WTC11 (cell line): ENCODE measurements at regions not wholly inside any gene's neighbourhood (a gene's known extent, or its start where the extent isn't known, plus 50 kb on each side); places are given as distances from the start of the nearest gene placed in this dataset.

Experiments used
- ATAC-seq: fragments of 200-7000 bp; cut with Tn5 transposase; 2 replicates; pipeline ENCODE4 v1.10.0; 2021; ENCODE audit warnings: mild to moderate bottlenecking, moderate library complexity
- CTCF ChIA-PET: fragments of 300-600 bp; sonication (Branson Sonifier 250); formaldehyde crosslinking; loops from one replicate; lab custom pipeline; 2021; ENCODE audit warnings: antibody characterized with exemption; lab: Charles Lee
- POLR2A ChIA-PET: fragments of 350-600 bp; sonication (Branson Sonifier 250); formaldehyde crosslinking; loops from one replicate; lab custom pipeline; 2021; ENCODE audit warnings: antibody characterized with exemption; lab: Charles Lee
- DNase-seq: peaks from one replicate; pipeline ENCODE4 v3.0.0; 2021; ENCODE audit warnings: low spot score
- H3K27ac Mint-ChIP-seq: 2 replicates; pipeline ENCODE4 v1.8.0; 2021; ENCODE audit warnings: mixed read lengths
- H3K27me3 Mint-ChIP-seq: 2 replicates; pipeline ENCODE4 v1.8.0; 2021; ENCODE audit warnings: low read depth, mild to moderate bottlenecking, moderate library complexity, mixed read lengths
- H3K36me3 Mint-ChIP-seq: 2 replicates; pipeline ENCODE4 v1.8.0; 2021; ENCODE audit warnings: mixed read lengths
- H3K4me1 Mint-ChIP-seq: 2 replicates; pipeline ENCODE4 v1.8.0; 2022; ENCODE audit warnings: mixed read lengths
- H3K4me3 Mint-ChIP-seq: 2 replicates; pipeline ENCODE4 v1.8.0; 2021; ENCODE audit warnings: mild to moderate bottlenecking, moderate library complexity, mixed read lengths
- H3K9me3 Mint-ChIP-seq: 2 replicates; pipeline ENCODE4 v1.8.0; 2021; ENCODE audit warnings: mixed read lengths
- AFF4 ChIP-seq: sonication (generic); formaldehyde crosslinking; IDR thresholded peaks from 2 replicates; pipeline ENCODE4 v1.8.1; 2023; ENCODE audit warnings: mild to moderate bottlenecking, missing genetic modification reagents, borderline replicate concordance
- ATF3 ChIP-seq: sonication (generic); formaldehyde crosslinking; conservative IDR thresholded peaks from 2 replicates; pipeline ENCODE4 v1.8.1; 2022; ENCODE audit warnings: mild to moderate bottlenecking, missing genetic modification reagents
- CTCF ChIP-seq: fragments of 200-600 bp; IDR thresholded peaks from 2 replicates; pipeline ENCODE4 v1.8.0; 2022; ENCODE audit warnings: antibody characterized with exemption
- FOXK1 ChIP-seq: sonication (generic); formaldehyde crosslinking; IDR thresholded peaks from 2 replicates; pipeline ENCODE4 v1.8.0; 2022; ENCODE audit warnings: mild to moderate bottlenecking, moderate library complexity, missing genetic modification reagents
- HMGA2 ChIP-seq: fragments of 250-450 bp; sonication (Bioruptor Pico); IDR thresholded peaks from 2 replicates; pipeline ENCODE4 v1.4.0; 2021; ENCODE audit warnings: mild to moderate bottlenecking, moderate library complexity
- JUN ChIP-seq: sonication (generic); formaldehyde crosslinking; IDR thresholded peaks from 2 replicates; pipeline ENCODE4 v1.8.0; 2023; ENCODE audit warnings: mild to moderate bottlenecking, missing genetic modification reagents
- KAT7 ChIP-seq: sonication (generic); formaldehyde crosslinking; IDR thresholded peaks from 2 replicates; pipeline ENCODE4 v1.8.1; 2023; ENCODE audit warnings: missing genetic modification reagents, mild to moderate bottlenecking, borderline replicate concordance
- NR2C2 ChIP-seq: sonication (generic); formaldehyde crosslinking; IDR thresholded peaks from 2 replicates; pipeline ENCODE4 v1.8.0; 2022; ENCODE audit warnings: mild to moderate bottlenecking, missing genetic modification reagents
- PRRX2 ChIP-seq: fragments of 250-450 bp; sonication (Bioruptor Pico); IDR thresholded peaks from 2 replicates; pipeline ENCODE4 v1.8.0; 2021; ENCODE audit warnings: mild to moderate bottlenecking
- SOX15 ChIP-seq: fragments of 250-450 bp; sonication (Bioruptor Pico); IDR thresholded peaks from 2 replicates; pipeline ENCODE4 v1.9.0; 2021; ENCODE audit warnings: mild to moderate bottlenecking
- TEAD1 ChIP-seq: sonication (generic); formaldehyde crosslinking; IDR thresholded peaks from 2 replicates; pipeline ENCODE4 v1.8.0; 2022; ENCODE audit warnings: mild to moderate bottlenecking, missing genetic modification reagents
- TEAD4 ChIP-seq: sonication (generic); formaldehyde crosslinking; IDR thresholded peaks from 2 replicates; pipeline ENCODE4 v1.8.0; 2022; ENCODE audit warnings: mild to moderate bottlenecking, missing genetic modification reagents
- ZBTB21 ChIP-seq: sonication (generic); formaldehyde crosslinking; IDR thresholded peaks from 2 replicates; pipeline ENCODE4 v1.8.1; 2023; ENCODE audit warnings: mild to moderate bottlenecking, missing genetic modification reagents, borderline replicate concordance
- ZMAT4 ChIP-seq: fragments of 250-450 bp; sonication (Bioruptor Pico); IDR thresholded peaks from 2 replicates; pipeline ENCODE4 v1.9.0; 2021; ENCODE audit warnings: mild to moderate bottlenecking
- ZNF425 ChIP-seq: fragments of 250-450 bp; sonication (Bioruptor Pico); conservative IDR thresholded peaks from 2 replicates; pipeline ENCODE4 v1.9.0; 2021; ENCODE audit warnings: mild to moderate bottlenecking
- ZNF512 ChIP-seq: sonication (generic); formaldehyde crosslinking; IDR thresholded peaks from 2 replicates; pipeline ENCODE4 v1.8.1; 2022; ENCODE audit warnings: missing genetic modification reagents, borderline replicate concordance

GRCh38 chr1:8267307-8267706 lies 50.6 kb upstream of the SLC45A1 start:
- no peaks in the 10 kb centered on the region; the same call in 1 of the 2 replicates for H3K27me3 Mint-ChIP-seq
- peak; percentile 58 for ATAC-seq
- no peaks in the 10 kb centered on the region for H3K36me3 Mint-ChIP-seq
- POLR2A ChIA-PET: no interaction called here
- DNase-seq: peak; percentile 22
- CTCF ChIA-PET: interaction anchor here (0.6 to 2.4 kb wide), 3 partner anchors 44 to 284 kb away, joined by 3 to 8 read pairs (median 4); no protein-coding TSS in a partner anchor
- no peaks in the 10 kb centered on the region for H3K9me3 Mint-ChIP-seq
- TF ChIP-seq ZNF425 (no peak), NR2C2 (CRISPR knock-in tag) (no peak), HMGA2 (CRISPR knock-in tag) (no peak), ZBTB21 (no peak), JUN (CRISPR knock-in tag) (no peak), KAT7 (CRISPR knock-in tag) (no peak), CTCF (no peak), TEAD4 (CRISPR knock-in tag) (no peak), TEAD1 (no peak), AFF4 (CRISPR knock-in tag) (no peak), FOXK1 (CRISPR knock-in tag) (no peak), ZNF512 (CRISPR knock-in tag) (no peak), SOX15 (CRISPR knock-in tag) (no peak), PRRX2 (CRISPR knock-in tag) (no peak)
- H3K27ac Mint-ChIP-seq: peak overlapping the region; percentile 79
- peak overlapping the region; percentile 12; the same call in 1 of the 2 replicates for H3K4me3 Mint-ChIP-seq
- peaks cover 53% of the 10 kb centered on the region for H3K4me1 Mint-ChIP-seq

- TF ChIP-seq ATF3 (CRISPR knock-in tag) (no peak), ZMAT4 (peak; percentile 90; the same call in 1 of the 2 replicates)
- TF ChIP-seq, all 79 proteins: peak for 1
- H3K27ac Mint-ChIP-seq: peak overlapping the region; percentile 93
- POLR2A ChIA-PET: interaction anchor here (0.5 to 0.6 kb wide), 3 partner anchors 13 to 248 kb away, joined by 3 to 6 read pairs (median 5); no protein-coding TSS in a partner anchor
- no peak for DNase-seq
- CTCF ChIA-PET: interaction anchor here (0.6 to 2.4 kb wide), 5 partner anchors 48 to 1304 kb away, joined by 4 to 8 read pairs (median 4); no protein-coding TSS in a partner anchor
- peaks cover 53% of the 10 kb centered on the region for H3K4me1 Mint-ChIP-seq
- no peaks in the 10 kb centered on the region for H3K9me3 Mint-ChIP-seq
- H3K36me3 Mint-ChIP-seq: no peaks in the 10 kb centered on the region
- no peak overlapping the region for H3K4me3 Mint-ChIP-seq
- no peaks in the 10 kb centered on the region; the same call in 1 of the 2 replicates for H3K27me3 Mint-ChIP-seq
- ATAC-seq: peak; percentile 61
Observed at GRCh38 chr1:8266436-8267165, 51.3 kb upstream of the SLC45A1 start.
